ENCODE measurements at regions not wholly inside any gene's neighbourhood (a gene's known extent, or its start where the extent isn't known, plus 50 kb on each side); places are given as distances from the start of the nearest gene placed in this dataset.

GRCh38 chr2:176687944-176688343 is 418.7 kb downstream of the MTX2 start:
- no peak for DNase-seq

- no peak for DNase-seq
These were observed 420.5 kb downstream of the MTX2 start for GRCh38 chr2:176689711-176690110.

- DNase-seq, result no peak
These were observed 422.2 kb downstream of the MTX2 start for GRCh38 chr2:176691471-176691870.

GRCh38 chr2:176692533-176692932 is 423.3 kb downstream of the MTX2 start:
- DNase-seq, result no peak

GRCh38 chr2:176699098-176699497 is 429.9 kb downstream of the MTX2 start:
- DNase-seq, result no peak

GRCh38 chr2:176699644-176700043 is 430.4 kb downstream of the MTX2 start:
- no peak for DNase-seq

GRCh38 chr2:176702131-176702530 is 432.9 kb downstream of the MTX2 start:
- DNase-seq, result no peak

- DNase-seq, result no peak
These were observed 435.1 kb downstream of the MTX2 start for GRCh38 chr2:176704282-176704858.

GRCh38 chr2:176709149-176709951 is 440.1 kb downstream of the MTX2 start:
- DNase-seq, result no peak

GRCh38 chr2:176709991-176710390 is 440.7 kb downstream of the MTX2 start:
- no peak for DNase-seq

GRCh38 chr2:176710657-176711186 is 441.5 kb downstream of the MTX2 start:
- no peak for DNase-seq

- no peak for DNase-seq
These were observed 456.8 kb downstream of the MTX2 start for GRCh38 chr2:176725873-176726645.

- no peak for DNase-seq
These were observed 458.5 kb downstream of the MTX2 start for GRCh38 chr2:176727696-176728095.

GRCh38 chr2:176729706-176730569 is 460.7 kb downstream of the MTX2 start:
- no peak for DNase-seq

GRCh38 chr2:176732780-176733179 is 463.5 kb downstream of the MTX2 start:
- no peak for DNase-seq

- DNase-seq, result no peak
These were observed 464.6 kb downstream of the MTX2 start for GRCh38 chr2:176733698-176734430.

- no peak for DNase-seq
These were observed 465.6 kb downstream of the MTX2 start for GRCh38 chr2:176734868-176735267.

- DNase-seq, result no peak
These were observed 470.3 kb upstream of the HNRNPA3 start for GRCh38 chr2:176742271-176742670.

GRCh38 chr2:176743671-176744070 is 468.9 kb upstream of the HNRNPA3 start:
- DNase-seq, result no peak

GRCh38 chr2:176744146-176744545 is 468.4 kb upstream of the HNRNPA3 start:
- no peak for DNase-seq

GRCh38 chr2:176745543-176746200 is 466.9 kb upstream of the HNRNPA3 start:
- DNase-seq, result no peak

Measured in CD4-positive, alpha-beta T cell treated with Interleukin-1 beta for 1 hour (primary cell).